Mammary epithelial cell (primary cell): ENCODE measurements at regions not wholly inside any gene's neighbourhood (a gene's known extent, or its start where the extent isn't known, plus 50 kb on each side); places are given as distances from the start of the nearest gene placed in this dataset.

Source experiments
- EZH2 ChIP-seq: IDR thresholded peaks from 2 replicates; pipeline ENCODE4 v1.6.1; 2012; ENCODE audit warnings: low read length, inconsistent platforms, borderline replicate concordance
- TF ChIP-seq, protein P1 (sequence below), 2 donors: IDR thresholded peaks in 1 of 2; conservative IDR thresholded peaks in 1 of 2; 2 replicates each; pipeline ENCODE4 v1.5.1; 2011 to 2012; ENCODE audit warnings: inconsistent platforms in 2 of 2, low read length in 2 of 2, mild to moderate bottlenecking in 2 of 2, control low read depth in 1 of 2, low read depth in 1 of 2; ENCODE audit not compliant: insufficient read depth in 1 of 2; ENCODE audit errors: extremely low read depth in 1 of 2

DNA sequence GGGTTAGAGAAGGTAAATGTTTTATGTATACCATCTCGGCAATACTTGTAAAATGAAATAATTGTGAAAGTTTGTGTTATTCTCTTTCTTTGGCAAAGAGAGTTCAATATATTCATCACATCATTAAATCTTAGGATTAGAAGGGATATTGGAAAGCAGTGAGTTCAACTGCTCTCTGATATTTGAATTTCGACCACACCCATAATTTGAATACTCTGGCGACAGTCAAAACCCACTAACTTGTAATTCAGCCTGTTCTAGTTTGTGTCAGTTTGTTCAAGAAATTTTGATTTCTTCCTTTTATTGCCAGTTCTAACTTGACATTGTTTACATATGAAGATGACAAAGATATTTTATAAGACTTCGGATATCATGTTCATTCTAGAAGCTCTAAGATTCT is 1380.5 kb upstream of the CDH8 start:
- TF ChIP-seq, protein P1, sequence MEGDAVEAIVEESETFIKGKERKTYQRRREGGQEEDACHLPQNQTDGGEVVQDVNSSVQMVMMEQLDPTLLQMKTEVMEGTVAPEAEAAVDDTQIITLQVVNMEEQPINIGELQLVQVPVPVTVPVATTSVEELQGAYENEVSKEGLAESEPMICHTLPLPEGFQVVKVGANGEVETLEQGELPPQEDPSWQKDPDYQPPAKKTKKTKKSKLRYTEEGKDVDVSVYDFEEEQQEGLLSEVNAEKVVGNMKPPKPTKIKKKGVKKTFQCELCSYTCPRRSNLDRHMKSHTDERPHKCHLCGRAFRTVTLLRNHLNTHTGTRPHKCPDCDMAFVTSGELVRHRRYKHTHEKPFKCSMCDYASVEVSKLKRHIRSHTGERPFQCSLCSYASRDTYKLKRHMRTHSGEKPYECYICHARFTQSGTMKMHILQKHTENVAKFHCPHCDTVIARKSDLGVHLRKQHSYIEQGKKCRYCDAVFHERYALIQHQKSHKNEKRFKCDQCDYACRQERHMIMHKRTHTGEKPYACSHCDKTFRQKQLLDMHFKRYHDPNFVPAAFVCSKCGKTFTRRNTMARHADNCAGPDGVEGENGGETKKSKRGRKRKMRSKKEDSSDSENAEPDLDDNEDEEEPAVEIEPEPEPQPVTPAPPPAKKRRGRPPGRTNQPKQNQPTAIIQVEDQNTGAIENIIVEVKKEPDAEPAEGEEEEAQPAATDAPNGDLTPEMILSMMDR (conservative IDR thresholded peaks at IDR 0.05 in 1 of 2, IDR thresholded peaks at IDR 0.05 in 1 of 2; ENCODE audit: extremely low read depth in 1 of 2, insufficient read depth in 1 of 2, low read depth in 1 of 2, low read length in 2 of 2) = no peak
- no peak for TF ChIP-seq EZH2
